C4-2B (cell line): ENCODE measurements at regions not wholly inside any gene's neighbourhood (a gene's known extent, or its start where the extent isn't known, plus 50 kb on each side); places are given as distances from the start of the nearest gene placed in this dataset.

Experiments
- ZFX ChIP-seq: fragments of 450-650 bp; IDR thresholded peaks from 2 replicates; pipeline ENCODE4 v1.6.1; 2017
- TF ChIP-seq, protein P1 (sequence below): fragments of 450-650 bp; conservative IDR thresholded peaks from 2 replicates; pipeline ENCODE4 v1.5.1; 2017; ENCODE audit warnings: mild to moderate bottlenecking

DNA sequence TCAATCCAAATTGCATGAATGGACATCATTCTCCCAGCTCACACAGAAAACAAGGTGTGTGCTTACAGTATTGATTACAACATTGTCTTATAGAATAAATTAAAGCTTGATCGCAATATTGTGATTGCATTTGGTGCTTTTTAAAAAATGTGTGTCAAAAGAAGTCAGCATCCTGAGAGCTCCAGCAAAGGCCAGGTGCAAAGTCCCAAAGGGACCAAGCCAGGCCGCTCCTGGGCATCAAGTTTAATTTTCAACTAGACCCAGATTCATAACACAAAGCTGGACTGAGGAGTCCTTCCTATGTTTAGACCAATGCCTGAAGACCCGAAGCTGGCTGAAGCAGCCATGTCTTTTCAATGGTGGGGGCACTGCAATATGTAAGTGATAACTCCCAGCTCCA, 295.6 kb downstream of the IRX2 start:
- TF ChIP-seq, protein P1, sequence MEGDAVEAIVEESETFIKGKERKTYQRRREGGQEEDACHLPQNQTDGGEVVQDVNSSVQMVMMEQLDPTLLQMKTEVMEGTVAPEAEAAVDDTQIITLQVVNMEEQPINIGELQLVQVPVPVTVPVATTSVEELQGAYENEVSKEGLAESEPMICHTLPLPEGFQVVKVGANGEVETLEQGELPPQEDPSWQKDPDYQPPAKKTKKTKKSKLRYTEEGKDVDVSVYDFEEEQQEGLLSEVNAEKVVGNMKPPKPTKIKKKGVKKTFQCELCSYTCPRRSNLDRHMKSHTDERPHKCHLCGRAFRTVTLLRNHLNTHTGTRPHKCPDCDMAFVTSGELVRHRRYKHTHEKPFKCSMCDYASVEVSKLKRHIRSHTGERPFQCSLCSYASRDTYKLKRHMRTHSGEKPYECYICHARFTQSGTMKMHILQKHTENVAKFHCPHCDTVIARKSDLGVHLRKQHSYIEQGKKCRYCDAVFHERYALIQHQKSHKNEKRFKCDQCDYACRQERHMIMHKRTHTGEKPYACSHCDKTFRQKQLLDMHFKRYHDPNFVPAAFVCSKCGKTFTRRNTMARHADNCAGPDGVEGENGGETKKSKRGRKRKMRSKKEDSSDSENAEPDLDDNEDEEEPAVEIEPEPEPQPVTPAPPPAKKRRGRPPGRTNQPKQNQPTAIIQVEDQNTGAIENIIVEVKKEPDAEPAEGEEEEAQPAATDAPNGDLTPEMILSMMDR: no peak
- no peak for TF ChIP-seq ZFX
